Heart left ventricle (tissue), 16 donors: ENCODE measurements at regions not wholly inside any gene's neighbourhood (a gene's known extent, or its start where the extent isn't known, plus 50 kb on each side); places are given as distances from the start of the nearest gene placed in this dataset.

Source experiments
- ATAC-seq, 4 donors: fragments of 200-7000 bp; cut with Tn5 transposase; one replicate each; pipeline ENCODE4 v1.9.1; 2020 to 2022; ENCODE audit warnings: moderate library complexity in 4 of 4, mild to moderate bottlenecking in 3 of 4, moderate number of reproducible peaks in 1 of 4
- DNase-seq, 5 donors: peaks; one replicate each; pipeline ENCODE4 v3.0.0-alpha.2; 2020
- H3K27ac ChIP-seq, 12 donors: fragments of 200-600 bp; sonication (generic) in 4 of 12; one replicate each; pipeline versions ENCODE4 v1.5.0 to v1.8.0; 2016 to 2022; ENCODE audit warnings: mild to moderate bottlenecking in 2 of 12
- H3K27me3 ChIP-seq, 9 donors: fragments of 200-600 bp; sonication (generic) in 2 of 9; one replicate each; pipeline versions ENCODE4 v1.5.1 to v1.8.0; 2016 to 2022; ENCODE audit warnings: mild to moderate bottlenecking in 3 of 9
- H3K36me3 ChIP-seq, 9 donors: fragments of 200-600 bp; sonication (generic) in 2 of 9; one replicate each; pipeline versions ENCODE4 v1.5.0 to v1.8.0; 2018 to 2022; ENCODE audit warnings: mild to moderate bottlenecking in 2 of 9
- H3K4me1 ChIP-seq, 12 donors: fragments of 200-600 bp; sonication (generic) in 4 of 12; one replicate each; pipeline versions ENCODE4 v1.5.0 to v1.8.0; 2016 to 2022; ENCODE audit warnings: mild to moderate bottlenecking in 3 of 12
- H3K4me3 ChIP-seq, 12 donors: fragments of 200-600 bp; sonication (generic) in 4 of 12; one replicate each; pipeline versions ENCODE4 v1.5.0 to v1.8.0; 2017 to 2022; ENCODE audit warnings: mild to moderate bottlenecking in 9 of 12, moderate library complexity in 4 of 12
- H3K9me3 ChIP-seq, 12 donors: fragments of 200-600 bp; sonication (generic) in 4 of 12; one replicate each; pipeline versions ENCODE4 v1.5.0 to v1.8.0; 2016 to 2022; ENCODE audit warnings: mild to moderate bottlenecking in 1 of 12
- POLR2A ChIP-seq, 2 donors: fragments of 450-650 bp; IDR thresholded peaks; one replicate each; pipeline ENCODE4 v1.6.1; 2017; ENCODE audit warnings: antibody characterized with exemption in 2 of 2, mild to moderate bottlenecking in 2 of 2, moderate library complexity in 2 of 2
- WGBS, 4 donors: extraction: QIAGEN DNeasy Blood & Tissue Kit in 2 of 4; methylation state at CpG; one replicate each; pipeline versions ENCODE4 v1.1.5 to v1.1.7; 2013 to 2018; 5-methylcytosine and 5-hydroxymethylcytosine counted together
- intact Hi-C, 10 donors: fragments of 100-400 bp; cut with DNase I; formaldehyde crosslinking; loops; one replicate each; pipeline versions ENCODE4 v1.11.1 to v1.14.2; 2022
- TF ChIP-seq, protein P1 (sequence below), 12 donors: fragments of 200-600 bp; sonication (generic) in 4 of 12; IDR thresholded peaks; one replicate each; pipeline versions ENCODE4 v1.5.0 to v1.8.0; 2018 to 2022; ENCODE audit warnings: antibody characterized with exemption in 12 of 12, mild to moderate bottlenecking in 5 of 12
- donor health status: ischemic (EF 13 %, LVEDD 7.1; RV severe dilation, severe dysfunction).
- donor health status: healthy with polysubstance abuse.
- donor health status: DM: no; HTN: yes; CAD: no.
- donor health status: DM: no; HTN: no; CAD: no.
- donor health status: ischemic (EF 25% LVEDD 6.9; RV normal size, moderate dysfunction).
- donor health status: ischemic (EF 25% LVEDD 5.7; RV mildly dilated, moderate dysfunction).
- donor health status: healthy.
- donor health status: DM: yes; HTN: yes; CAD: no.
- donor health status: ischemic (EF 35%, LVEDD 5.7; RV mildly dilated, moderate dysfunction).
- donor health status: nonischemic (EF 11% LVEDD 7.7; RV severe dilation, severe dysfunction).
- donor health status: DM: yes; HTN: yes; CAD: no.
- donor health status: PGD.
- donor health status: ischemic (EF 29% LVEDD 5.4; RV normal size, mild dysfunction).
- donor health status: nonischemic (EF 23%, LVEDD 6.1; RV moderate dilation, normal function).

DNA sequence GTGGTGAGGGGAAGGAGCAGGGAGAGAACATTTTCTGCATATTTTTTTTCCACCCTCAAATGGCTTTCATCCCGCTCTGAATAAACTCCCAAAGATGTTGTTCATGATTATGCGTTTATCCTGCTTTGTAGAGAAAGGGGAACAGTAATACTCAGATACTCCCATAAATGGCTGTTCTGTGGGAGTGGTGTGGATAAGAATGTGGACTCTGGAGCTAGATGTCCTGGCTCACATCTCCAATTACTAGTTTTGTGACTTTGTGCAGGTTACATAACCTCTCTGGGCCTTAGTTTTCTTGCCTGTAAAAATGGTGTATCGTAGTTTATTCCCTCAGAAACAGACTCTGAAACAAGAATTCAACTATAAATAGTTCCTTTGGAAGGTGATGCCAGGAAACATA lies 395.4 kb upstream of the SUCLG2 start:
- DNase-seq = no peak
- no peak for ATAC-seq
- no peak overlapping the region for H3K4me3 ChIP-seq
- no peak overlapping the region for H3K27ac ChIP-seq
- TF ChIP-seq POLR2A (IDR thresholded peaks at IDR 0.05) = no peak
- TF ChIP-seq, protein P1, sequence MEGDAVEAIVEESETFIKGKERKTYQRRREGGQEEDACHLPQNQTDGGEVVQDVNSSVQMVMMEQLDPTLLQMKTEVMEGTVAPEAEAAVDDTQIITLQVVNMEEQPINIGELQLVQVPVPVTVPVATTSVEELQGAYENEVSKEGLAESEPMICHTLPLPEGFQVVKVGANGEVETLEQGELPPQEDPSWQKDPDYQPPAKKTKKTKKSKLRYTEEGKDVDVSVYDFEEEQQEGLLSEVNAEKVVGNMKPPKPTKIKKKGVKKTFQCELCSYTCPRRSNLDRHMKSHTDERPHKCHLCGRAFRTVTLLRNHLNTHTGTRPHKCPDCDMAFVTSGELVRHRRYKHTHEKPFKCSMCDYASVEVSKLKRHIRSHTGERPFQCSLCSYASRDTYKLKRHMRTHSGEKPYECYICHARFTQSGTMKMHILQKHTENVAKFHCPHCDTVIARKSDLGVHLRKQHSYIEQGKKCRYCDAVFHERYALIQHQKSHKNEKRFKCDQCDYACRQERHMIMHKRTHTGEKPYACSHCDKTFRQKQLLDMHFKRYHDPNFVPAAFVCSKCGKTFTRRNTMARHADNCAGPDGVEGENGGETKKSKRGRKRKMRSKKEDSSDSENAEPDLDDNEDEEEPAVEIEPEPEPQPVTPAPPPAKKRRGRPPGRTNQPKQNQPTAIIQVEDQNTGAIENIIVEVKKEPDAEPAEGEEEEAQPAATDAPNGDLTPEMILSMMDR (IDR thresholded peaks at IDR 0.05) = no peak
- H3K9me3 ChIP-seq = no peaks in the 10 kb centered on the region
- no peaks in the 10 kb centered on the region for H3K4me1 ChIP-seq
- no peaks in the 10 kb centered on the region for H3K36me3 ChIP-seq
- H3K27me3 ChIP-seq = peaks cover 0 to 4% (median 0%) of the 10 kb centered on the region in 9 donors
- WGBS, 4 donors = 46 to 81% (median 62%) methylated on average over 3 of the region's 3 CpGs
- intact Hi-C loops = no loop called here

DNA sequence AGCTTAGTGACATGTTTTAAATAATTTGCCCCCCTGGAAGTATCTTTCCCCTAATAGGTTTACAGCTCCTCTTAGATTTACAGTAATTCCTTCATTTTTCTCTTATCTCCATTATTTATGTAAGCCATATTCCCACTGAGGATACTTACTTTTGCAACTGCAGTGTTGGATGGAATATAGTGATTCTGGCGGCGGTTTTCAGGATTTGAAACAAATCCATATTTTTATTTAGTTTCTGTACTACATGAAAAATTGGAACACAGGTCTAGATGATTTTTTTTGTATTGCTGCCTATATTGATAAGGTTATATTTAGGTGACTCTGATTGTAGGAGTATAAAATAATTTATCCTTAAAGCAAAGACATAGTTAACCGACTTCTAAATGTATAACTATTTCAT lies 391.6 kb upstream of the SUCLG2 start:
- DNase-seq (no peak), ATAC-seq (no peak)
- H3K27ac ChIP-seq = no peak overlapping the region
- no peaks in the 10 kb centered on the region for H3K36me3 ChIP-seq
- H3K9me3 ChIP-seq = no peaks in the 10 kb centered on the region
- no peak for TF ChIP-seq POLR2A (IDR thresholded peaks at IDR 0.05)
- TF ChIP-seq, protein P1 (IDR thresholded peaks at IDR 0.05) = no peak
- 62 to 79% (median 78%) methylated on average over 3 of the region's 3 CpGs for WGBS, 4 donors
- peaks cover 0 to 3% (median 0%) of the 10 kb centered on the region in 9 donors for H3K27me3 ChIP-seq
- intact Hi-C loops = no loop called here
- no peaks in the 10 kb centered on the region for H3K4me1 ChIP-seq
- H3K4me3 ChIP-seq = no peak overlapping the region

DNA sequence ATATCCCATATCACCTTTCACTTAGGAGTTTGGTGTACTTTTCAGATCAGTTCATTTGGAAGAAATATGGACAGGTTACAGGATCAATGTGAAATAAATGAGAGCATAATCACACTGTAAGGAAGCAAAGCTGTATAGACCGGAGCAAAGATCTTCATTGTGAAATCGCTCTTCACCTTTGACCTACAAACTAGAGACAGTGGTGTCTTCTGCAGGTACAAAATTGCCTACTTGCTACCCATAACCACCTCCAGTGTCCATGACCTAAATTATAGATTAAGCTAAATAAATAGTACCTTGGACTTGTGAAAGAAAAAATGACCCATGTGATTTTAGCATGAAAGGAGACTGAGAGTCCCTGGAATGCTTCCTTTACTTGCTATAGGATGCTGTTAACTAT lies 379.5 kb upstream of the SUCLG2 start:
- Histone ChIP-seq H3K27me3 (no peaks in the 10 kb centered on the region), H3K4me3 (no peak overlapping the region), H3K4me1 (no peaks in the 10 kb centered on the region), H3K36me3 (no peaks in the 10 kb centered on the region), H3K27ac (no peak overlapping the region), H3K9me3 (no peaks in the 10 kb centered on the region)
- 88 to 96% (median 91%) methylated on average over 2 of the region's 2 CpGs for WGBS, 4 donors
- no peak for TF ChIP-seq POLR2A (IDR thresholded peaks at IDR 0.05)
- TF ChIP-seq, protein P1 (IDR thresholded peaks at IDR 0.05) = no peak
- no peak for ATAC-seq
- intact Hi-C loops = no loop called here
- no peak for DNase-seq

DNA sequence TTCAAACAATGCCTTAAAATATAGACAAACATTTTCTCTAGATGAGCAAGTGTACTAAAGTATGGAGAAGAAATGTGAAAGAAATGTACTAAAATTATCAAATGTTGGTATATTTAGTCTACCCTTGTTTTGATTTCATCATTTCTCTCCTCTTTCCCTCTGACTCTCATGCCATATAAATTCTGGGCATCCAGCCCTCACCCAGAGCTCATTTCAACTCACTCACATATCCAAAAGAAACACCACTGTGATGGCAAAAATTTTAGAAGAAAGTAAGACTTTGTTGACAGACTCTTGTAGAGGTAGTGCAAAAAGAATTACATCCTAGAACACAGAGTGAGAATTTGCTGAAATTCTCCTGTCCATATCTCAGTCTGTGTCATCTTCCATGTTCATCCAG lies 377.8 kb upstream of the SUCLG2 start:
- intact Hi-C loops = no loop called here
- Histone ChIP-seq H3K4me3 (no peak overlapping the region), H3K4me1 (no peaks in the 10 kb centered on the region), H3K9me3 (no peaks in the 10 kb centered on the region), H3K27me3 (no peaks in the 10 kb centered on the region), H3K27ac (no peak overlapping the region), H3K36me3 (no peaks in the 10 kb centered on the region)
- no peak for DNase-seq
- ATAC-seq = no peak
- TF ChIP-seq, protein P1 (IDR thresholded peaks at IDR 0.05) = no peak
- no peak for TF ChIP-seq POLR2A (IDR thresholded peaks at IDR 0.05)
